HG02642 (cell line): ENCODE measurements at regions not wholly inside any gene's neighbourhood (a gene's known extent, or its start where the extent isn't known, plus 50 kb on each side); places are given as distances from the start of the nearest gene placed in this dataset.
"Not testable (repeated sequence)": the region's sequence is repeated elsewhere in the genome, so short reads cannot be mapped to it uniquely, and the experiment has no call there.

ENCODE experiments used
- ATAC-seq: cut with Tn5 transposase; IDR thresholded peaks from one replicate; pipeline ENCODE4 v1.9.1; 2021; ENCODE audit warnings: mild to moderate bottlenecking; ENCODE audit not compliant: unreplicated experiment, poor library complexity

DNA sequence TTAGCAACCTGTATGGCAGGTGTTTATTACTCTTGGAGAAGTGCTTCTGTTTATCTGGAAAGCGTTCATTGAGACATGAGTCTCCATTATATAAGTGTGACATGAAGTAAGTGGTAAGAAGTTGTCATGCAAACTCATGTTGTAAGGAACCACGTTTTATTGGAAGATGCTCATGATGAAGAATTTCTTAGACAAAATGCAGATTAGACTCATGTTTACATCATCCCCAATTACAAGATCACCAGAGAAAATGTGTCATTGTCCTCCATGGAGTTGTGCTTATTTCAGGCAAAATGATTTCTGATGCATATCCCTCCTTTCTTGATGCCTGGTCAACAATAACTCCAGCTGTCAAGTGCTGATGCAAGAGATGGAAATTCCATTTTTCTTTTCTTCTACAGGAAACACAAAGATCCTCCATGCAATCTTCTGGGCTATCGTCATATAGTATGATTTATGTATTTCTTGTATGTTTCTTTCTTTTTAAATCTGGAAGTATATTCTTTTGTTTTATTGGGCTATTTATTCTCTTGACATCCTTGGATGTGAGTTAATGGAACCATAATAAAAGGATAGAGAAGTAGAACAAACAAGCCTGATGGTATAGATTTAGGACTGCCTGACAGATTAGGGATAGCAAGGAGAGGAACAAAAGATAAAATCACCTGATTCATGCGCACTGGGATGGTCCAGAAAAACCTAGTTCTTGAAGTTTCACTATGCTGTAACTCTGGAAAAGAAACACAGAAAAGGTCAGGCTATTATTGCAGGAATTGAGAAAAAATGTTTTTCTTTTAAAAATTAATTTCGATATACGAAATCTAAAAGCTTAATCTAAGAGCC is 50.7 kb upstream of the DIAPH3 start:
- no peak for ATAC-seq

- no peak for ATAC-seq
These were observed 56.3 kb upstream of the DIAPH3 start for GRCh38 chr13:60220072-60220471.

- ATAC-seq = no peak
These were observed 57.9 kb upstream of the DIAPH3 start for GRCh38 chr13:60221581-60221980.

DNA sequence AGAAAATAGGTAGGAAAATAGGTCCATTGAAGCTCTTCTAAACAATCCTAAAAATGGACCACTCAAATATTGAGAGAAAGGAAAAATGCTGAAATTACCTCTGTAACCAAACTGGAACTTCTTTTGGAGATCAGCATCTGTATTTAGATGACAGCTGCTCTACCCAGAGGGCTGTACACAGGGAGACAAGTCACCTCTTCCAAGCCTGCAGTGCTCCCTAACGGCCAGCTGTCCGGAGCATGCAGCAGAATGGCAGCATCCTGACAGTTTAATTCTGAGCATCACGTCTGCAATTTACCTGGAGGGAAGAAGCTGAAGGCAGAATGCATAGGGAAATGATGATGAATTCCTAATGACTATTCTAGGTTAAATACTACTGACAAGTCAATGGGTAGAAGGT is 62.8 kb upstream of the DIAPH3 start:
- ATAC-seq = no peak

- no peak for ATAC-seq
These were observed 63.4 kb upstream of the DIAPH3 start for GRCh38 chr13:60227158-60227557.

DNA sequence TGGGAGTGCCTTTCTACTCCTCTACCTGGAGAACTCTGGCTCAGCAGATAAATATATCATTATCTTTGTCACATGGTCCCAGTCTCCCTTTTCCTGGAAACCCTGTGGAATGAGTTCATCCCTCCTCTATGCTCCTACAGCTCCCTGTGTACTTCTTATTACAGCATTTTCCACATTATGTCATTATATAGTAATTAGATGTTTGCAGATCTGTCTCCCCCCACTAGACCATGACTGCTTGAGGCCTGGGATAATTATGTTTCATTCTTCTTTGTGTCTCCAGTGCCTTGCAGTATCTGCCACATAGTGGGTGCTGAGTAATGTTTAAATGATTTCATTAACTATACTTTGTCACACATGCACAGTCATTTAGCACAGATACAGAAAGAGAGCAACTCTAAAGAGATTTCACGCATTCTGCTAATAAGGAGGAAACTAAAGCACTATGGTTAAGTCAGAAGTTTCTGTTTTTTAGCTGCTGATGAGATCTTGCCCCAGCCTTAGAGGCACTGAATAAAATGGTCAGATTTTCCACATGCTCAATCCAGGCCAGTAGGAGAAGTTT is 66.1 kb upstream of the DIAPH3 start:
- no peak for ATAC-seq

DNA sequence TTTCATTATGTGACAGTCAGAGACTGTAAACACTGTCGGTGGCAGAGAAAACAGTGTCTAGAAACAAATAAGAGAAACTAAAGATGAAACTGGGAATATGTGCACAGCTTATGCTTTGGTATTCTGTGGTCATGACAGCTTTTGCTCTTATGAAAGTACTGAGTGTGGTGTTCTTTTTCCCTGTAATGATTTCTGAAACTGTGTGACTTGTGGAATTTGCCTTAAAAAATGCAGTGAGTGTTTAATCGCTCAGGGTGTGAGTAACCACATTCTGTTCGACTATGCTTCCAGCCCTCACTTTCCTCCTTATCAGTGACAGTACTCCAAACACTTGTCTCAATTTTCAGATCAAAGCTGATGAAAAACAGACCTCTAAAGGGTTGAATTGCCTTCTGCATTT is 66.9 kb upstream of the DIAPH3 start:
- ATAC-seq = peak; percentile 73

DNA sequence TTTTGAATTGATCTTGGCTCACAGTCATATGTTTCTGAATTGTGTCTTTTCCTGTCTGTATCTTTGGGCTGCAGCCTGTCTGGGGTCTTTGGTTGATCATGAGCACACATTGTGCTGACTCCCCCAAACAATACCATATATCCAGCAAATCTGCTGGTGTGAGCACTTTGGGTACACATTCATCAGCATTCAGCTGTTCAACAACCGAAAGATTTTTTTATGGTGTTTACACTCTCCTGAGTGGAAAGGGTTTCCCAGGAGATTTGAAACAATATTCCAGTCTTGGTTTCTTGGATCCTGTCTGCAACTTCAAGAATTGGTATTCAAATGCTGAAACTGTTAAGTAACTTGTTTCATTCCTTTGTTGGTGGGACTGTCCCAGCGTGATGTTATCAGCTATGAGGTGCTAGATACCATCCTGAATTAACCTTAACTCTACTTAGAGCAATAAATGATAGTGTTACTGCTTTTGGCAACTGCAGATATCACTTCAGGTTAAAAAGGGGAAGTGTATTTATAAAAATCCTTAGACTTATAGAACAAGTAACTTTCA is 78.4 kb upstream of the DIAPH3 start:
- ATAC-seq = no peak

GRCh38 chr13:60244381-60244780 is 80.7 kb upstream of the DIAPH3 start:
- ATAC-seq = no peak

DNA sequence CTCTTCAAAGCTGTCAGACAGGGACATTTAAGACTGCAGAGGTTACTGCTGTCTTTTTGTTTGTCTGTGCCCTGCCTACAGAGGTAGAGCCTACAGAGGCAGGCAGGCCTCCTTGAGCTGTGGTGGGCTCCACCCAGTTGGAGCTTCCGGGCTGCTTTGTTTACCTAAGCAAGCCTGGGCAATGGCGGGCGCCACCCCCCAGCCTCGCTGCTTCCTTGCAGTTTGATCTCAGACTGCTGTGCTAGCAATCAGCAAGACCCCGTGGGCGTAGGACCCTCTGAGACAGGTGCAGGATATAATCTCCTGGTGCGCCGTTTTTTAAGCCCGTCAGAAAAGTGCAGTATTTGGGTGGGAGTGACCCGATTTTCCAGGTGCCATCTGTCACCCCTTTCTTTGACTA is 87.7 kb upstream of the DIAPH3 start:
- ATAC-seq = not testable (repeated sequence)

- ATAC-seq = no peak
These were observed 94.6 kb upstream of the DIAPH3 start for GRCh38 chr13:60258349-60258748.

GRCh38 chr13:60260440-60260839 is 96.7 kb upstream of the DIAPH3 start:
- ATAC-seq = no peak

DNA sequence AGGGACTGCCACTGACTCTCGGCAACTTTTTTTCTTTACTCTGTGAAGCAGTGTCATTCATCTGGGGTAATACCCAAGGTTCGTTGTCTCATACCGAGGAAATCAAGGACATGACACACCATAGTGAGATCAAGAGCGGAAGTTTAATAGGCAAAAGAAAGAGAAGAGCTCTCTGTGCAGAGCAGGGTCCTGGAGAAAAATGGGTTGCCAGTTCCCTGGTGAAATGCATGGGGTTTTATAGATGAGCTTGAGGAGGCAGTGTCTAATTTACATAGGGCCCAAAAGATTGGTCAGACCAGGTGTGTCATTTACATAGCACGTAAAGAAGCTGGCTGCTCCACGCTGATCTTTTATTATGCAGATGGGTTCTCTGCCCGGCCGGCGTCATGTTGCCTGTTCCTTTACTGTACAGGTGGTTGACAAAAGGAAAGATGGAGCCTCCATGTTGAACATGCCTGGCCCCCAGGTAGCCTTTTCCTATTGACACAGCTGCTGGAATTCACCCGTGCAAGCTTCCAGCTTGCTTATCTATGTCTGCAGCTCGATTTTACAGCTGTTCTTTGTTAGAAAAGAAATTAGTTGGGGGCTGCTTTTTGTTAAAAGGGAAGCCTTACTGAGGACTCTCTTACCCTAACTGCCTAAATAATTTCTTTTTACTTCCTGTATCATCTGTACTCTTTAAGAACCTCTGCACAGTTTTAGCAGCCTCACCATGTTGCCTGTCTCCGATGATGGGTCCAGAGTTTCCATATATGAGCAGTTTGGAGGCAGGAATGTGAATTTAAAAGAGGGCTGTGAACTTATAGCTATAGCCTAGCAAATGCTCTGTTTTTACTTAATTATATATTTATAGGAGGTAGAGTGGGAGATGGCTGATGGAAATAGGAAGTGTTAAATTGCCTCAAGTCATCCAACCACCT is 98.0 kb upstream of the DIAPH3 start:
- no peak for ATAC-seq

- no peak for ATAC-seq
These were observed 101.8 kb upstream of the DIAPH3 start for GRCh38 chr13:60265566-60265965.

GRCh38 chr13:60267498-60268202 is 103.9 kb upstream of the DIAPH3 start:
- ATAC-seq = peak; percentile 86

- ATAC-seq = no peak
These were observed 104.5 kb upstream of the DIAPH3 start for GRCh38 chr13:60268203-60268555.

DNA sequence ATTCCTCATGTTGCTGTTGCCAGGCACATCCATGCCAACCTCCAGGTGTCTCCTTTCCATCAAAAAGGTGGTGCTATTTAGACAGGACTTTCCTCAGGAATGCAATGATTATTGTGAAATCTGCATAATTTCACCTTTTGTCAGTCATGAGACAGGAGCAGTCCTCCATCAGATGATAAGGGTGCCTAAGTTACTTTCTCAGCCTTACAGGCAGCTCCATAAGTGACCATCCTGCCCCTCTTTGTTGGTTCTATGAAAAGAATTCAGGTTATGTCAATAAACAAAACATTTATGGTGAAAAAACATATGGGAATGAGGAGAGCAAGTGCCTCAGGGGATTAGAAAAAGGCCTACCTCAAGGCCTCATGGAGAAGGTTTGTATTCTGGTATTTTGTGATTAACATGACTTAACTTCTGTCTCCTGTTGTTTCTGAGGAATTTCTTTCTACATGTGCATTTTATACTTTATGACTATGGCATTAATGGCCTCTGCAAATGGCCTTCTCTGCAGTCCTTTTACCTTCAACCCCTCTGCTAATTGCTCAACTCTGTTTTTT is 110.3 kb upstream of the DIAPH3 start:
- no peak for ATAC-seq

DNA sequence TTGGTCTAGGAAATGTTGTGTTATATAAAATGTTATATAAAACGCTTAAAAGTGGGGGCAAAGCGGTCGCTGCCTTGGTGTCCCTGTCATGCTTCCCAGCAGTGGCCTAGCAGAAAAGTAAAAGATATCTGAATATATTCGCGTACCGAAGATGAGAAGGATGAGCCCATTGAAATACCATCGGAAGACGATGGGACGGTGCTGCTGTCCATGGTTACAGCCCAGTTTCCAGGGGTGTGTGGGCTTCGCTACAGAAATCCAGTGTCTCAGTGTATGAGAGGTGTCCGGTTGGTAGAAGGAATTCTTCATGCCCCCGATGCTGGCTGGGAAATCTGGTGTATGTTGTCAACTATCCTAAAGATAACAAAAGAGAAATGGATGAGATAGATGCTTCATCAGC is 110.9 kb upstream of the DIAPH3 start:
- ATAC-seq = no peak

DNA sequence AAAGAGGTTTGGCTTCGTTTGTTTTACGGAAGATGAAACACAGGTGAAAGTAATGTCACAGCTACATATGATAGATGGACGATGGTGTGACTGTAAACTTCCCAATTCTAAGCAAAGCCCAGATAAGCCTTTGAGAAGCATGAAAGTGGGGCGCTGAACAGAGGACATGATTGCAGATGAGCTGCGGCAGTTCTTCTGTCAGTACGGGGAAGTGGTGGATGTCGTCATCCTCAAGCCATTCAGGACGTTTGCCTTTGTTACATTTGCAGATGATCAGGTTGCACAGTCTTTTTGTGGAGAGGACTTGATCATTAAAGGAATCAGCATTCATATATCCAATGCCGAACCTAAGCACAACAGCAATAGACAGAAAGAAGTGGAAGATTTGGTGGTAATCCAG is 111.5 kb upstream of the DIAPH3 start:
- no peak for ATAC-seq

- not testable (repeated sequence) for ATAC-seq
These were observed 116.5 kb upstream of the TDRD3 start for GRCh38 chr13:60280524-60280923.
